ENCODE measurements at regions not wholly inside any gene's neighbourhood (a gene's known extent, or its start where the extent isn't known, plus 50 kb on each side); places are given as distances from the start of the nearest gene placed in this dataset.
A peak's percentile ranks its signal among the peaks of the same experiment; 100 is the strongest.

- peaks cover 6% of the 10 kb centered on the region for H3K9me3 ChIP-seq (ENCODE audit: control insufficient read depth, low read length)
- no peaks in the 10 kb centered on the region for H3K36me3 ChIP-seq (ENCODE audit: control insufficient read depth, insufficient read depth, low read length, severe bottlenecking)
- H3K4me1 ChIP-seq (ENCODE audit: control insufficient read depth, insufficient read depth, low read length), result no peaks in the 10 kb centered on the region
- no peaks in the 10 kb centered on the region for H3K27me3 ChIP-seq (replicated peaks; ENCODE audit: control insufficient read depth, insufficient read depth, low read length)
- no peak overlapping the region for H3K9ac ChIP-seq (ENCODE audit: low read length)
- H3K4me3 ChIP-seq (ENCODE audit: low read length), result no peak overlapping the region
- DNase-seq (ENCODE audit: low read depth), result no peak
Measured at GRCh38 chr11:106474274-106474673, 396.8 kb downstream of the AASDHPPT start.

- peaks cover 1% of the 10 kb centered on the region for H3K4me1 ChIP-seq (ENCODE audit: control insufficient read depth, insufficient read depth, low read length)
- H3K9me3 ChIP-seq (ENCODE audit: control insufficient read depth, low read length), result peaks cover 6% of the 10 kb centered on the region
- H3K27me3 ChIP-seq (replicated peaks; ENCODE audit: control insufficient read depth, insufficient read depth, low read length), result no peaks in the 10 kb centered on the region
- H3K9ac ChIP-seq (ENCODE audit: low read length), result no peak overlapping the region
- DNase-seq (ENCODE audit: low read depth), result no peak
- H3K36me3 ChIP-seq (ENCODE audit: control insufficient read depth, insufficient read depth, low read length, severe bottlenecking), result no peaks in the 10 kb centered on the region
- no peak overlapping the region for H3K4me3 ChIP-seq (ENCODE audit: low read length)
Measured at GRCh38 chr11:106475181-106475580, 397.7 kb downstream of the AASDHPPT start.

- no peaks in the 10 kb centered on the region for H3K27me3 ChIP-seq (replicated peaks; ENCODE audit: control insufficient read depth, insufficient read depth, low read length)
- H3K9ac ChIP-seq (ENCODE audit: low read length), result no peak overlapping the region
- peak; percentile 48 for DNase-seq (ENCODE audit: low read depth)
- H3K9me3 ChIP-seq (ENCODE audit: control insufficient read depth, low read length), result peaks cover 6% of the 10 kb centered on the region
- no peaks in the 10 kb centered on the region for H3K36me3 ChIP-seq (ENCODE audit: control insufficient read depth, insufficient read depth, low read length, severe bottlenecking)
- no peak overlapping the region for H3K4me3 ChIP-seq (ENCODE audit: low read length)
- peaks cover 16% of the 10 kb centered on the region for H3K4me1 ChIP-seq (ENCODE audit: control insufficient read depth, insufficient read depth, low read length)
Measured at GRCh38 chr11:106477776-106478175, 400.3 kb downstream of the AASDHPPT start.

DNA sequence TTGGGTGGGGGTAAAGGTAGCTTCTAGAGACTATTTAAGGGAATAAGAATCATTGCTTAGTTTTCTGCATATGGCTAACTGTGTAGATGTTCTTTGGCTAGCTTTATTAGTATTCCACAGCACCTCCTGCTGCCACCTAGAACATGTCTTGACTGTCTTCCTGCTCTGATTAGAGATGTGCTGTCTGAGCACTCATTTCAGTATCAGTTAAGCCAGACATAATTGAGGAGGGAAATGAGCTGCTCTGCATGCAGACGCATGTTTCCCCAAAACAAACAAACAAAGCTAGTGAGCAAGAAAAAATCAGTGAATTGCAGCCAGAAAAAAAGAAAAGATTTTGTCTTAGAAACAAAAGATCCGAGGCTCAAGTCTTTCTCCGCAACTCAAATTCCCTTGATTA lies 402.2 kb downstream of the AASDHPPT start:
- no peaks in the 10 kb centered on the region for H3K36me3 ChIP-seq (ENCODE audit: control insufficient read depth, insufficient read depth, low read length, severe bottlenecking)
- no peaks in the 10 kb centered on the region for H3K27me3 ChIP-seq (replicated peaks; ENCODE audit: control insufficient read depth, insufficient read depth, low read length)
- H3K4me1 ChIP-seq (ENCODE audit: control insufficient read depth, insufficient read depth, low read length), result peaks cover 19% of the 10 kb centered on the region
- H3K9me3 ChIP-seq (ENCODE audit: control insufficient read depth, low read length), result no peaks in the 10 kb centered on the region
- no peak overlapping the region for H3K9ac ChIP-seq (ENCODE audit: low read length)
- no peak overlapping the region for H3K4me3 ChIP-seq (ENCODE audit: low read length)
- DNase-seq (ENCODE audit: low read depth), result no peak

DNA sequence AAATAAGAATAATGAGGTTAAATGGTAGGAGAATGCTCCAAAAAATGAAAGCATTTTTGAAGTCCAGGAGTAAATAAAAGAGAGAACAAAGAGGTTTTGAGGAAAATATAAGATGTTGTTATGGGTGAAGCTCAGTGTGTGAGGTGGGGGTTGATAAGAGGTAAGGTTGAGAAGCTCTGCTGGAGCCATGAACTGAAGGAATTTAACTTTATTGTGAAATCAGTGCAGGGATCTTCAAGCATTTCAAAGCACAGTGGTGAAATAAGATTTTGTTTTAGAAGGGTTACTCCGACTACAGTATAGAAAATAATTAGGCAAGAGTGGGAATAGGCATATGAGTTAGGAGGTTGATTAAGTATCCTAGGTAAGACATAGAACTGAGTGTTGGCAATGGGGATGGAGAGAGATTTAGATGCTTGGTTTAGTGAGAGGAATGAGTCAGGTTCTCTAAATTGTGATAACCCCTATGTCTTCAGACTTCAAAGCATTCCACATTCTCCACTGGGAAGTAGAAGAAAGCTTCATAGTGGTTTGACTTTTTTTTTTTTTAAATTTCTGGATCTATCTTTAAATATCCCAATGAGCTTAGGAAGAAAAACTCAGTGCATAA lies 403.2 kb downstream of the AASDHPPT start:
- no peaks in the 10 kb centered on the region for H3K36me3 ChIP-seq (ENCODE audit: control insufficient read depth, insufficient read depth, low read length, severe bottlenecking)
- no peak overlapping the region for H3K4me3 ChIP-seq (ENCODE audit: low read length)
- DNase-seq (ENCODE audit: low read depth), result peak; percentile 61
- peaks cover 19% of the 10 kb centered on the region for H3K4me1 ChIP-seq (ENCODE audit: control insufficient read depth, insufficient read depth, low read length)
- H3K9ac ChIP-seq (ENCODE audit: low read length), result no peak overlapping the region
- H3K9me3 ChIP-seq (ENCODE audit: control insufficient read depth, low read length), result no peaks in the 10 kb centered on the region
- no peaks in the 10 kb centered on the region for H3K27me3 ChIP-seq (replicated peaks; ENCODE audit: control insufficient read depth, insufficient read depth, low read length)

GRCh38 chr11:106482917-106483785 lies 405.7 kb downstream of the AASDHPPT start:
- H3K27me3 ChIP-seq (replicated peaks; ENCODE audit: control insufficient read depth, insufficient read depth, low read length), result no peaks in the 10 kb centered on the region
- H3K36me3 ChIP-seq (ENCODE audit: control insufficient read depth, insufficient read depth, low read length, severe bottlenecking), result no peaks in the 10 kb centered on the region
- DNase-seq (ENCODE audit: low read depth), result peak; percentile 52
- H3K9me3 ChIP-seq (ENCODE audit: control insufficient read depth, low read length), result no peaks in the 10 kb centered on the region
- H3K4me3 ChIP-seq (ENCODE audit: low read length), result no peak overlapping the region
- H3K4me1 ChIP-seq (ENCODE audit: control insufficient read depth, insufficient read depth, low read length), result peaks cover 19% of the 10 kb centered on the region
- no peak overlapping the region for H3K9ac ChIP-seq (ENCODE audit: low read length)

- Histone ChIP-seq H3K9ac (ENCODE audit: low read length) (no peak overlapping the region), H3K36me3 (ENCODE audit: control insufficient read depth, insufficient read depth, low read length, severe bottlenecking) (no peaks in the 10 kb centered on the region), H3K4me3 (ENCODE audit: low read length) (no peak overlapping the region), H3K9me3 (ENCODE audit: control insufficient read depth, low read length) (peaks cover 8% of the 10 kb centered on the region), H3K4me1 (ENCODE audit: control insufficient read depth, insufficient read depth, low read length) (peaks cover 21% of the 10 kb centered on the region), H3K27me3 (replicated peaks; ENCODE audit: control insufficient read depth, insufficient read depth, low read length) (no peaks in the 10 kb centered on the region)
- DNase-seq (ENCODE audit: low read depth), result no peak
Measured at GRCh38 chr11:106491751-106492150, 414.3 kb downstream of the AASDHPPT start.

GRCh38 chr11:106493751-106494150 lies 416.3 kb downstream of the AASDHPPT start:
- peaks cover 21% of the 10 kb centered on the region for H3K4me1 ChIP-seq (ENCODE audit: control insufficient read depth, insufficient read depth, low read length)
- no peaks in the 10 kb centered on the region for H3K36me3 ChIP-seq (ENCODE audit: control insufficient read depth, insufficient read depth, low read length, severe bottlenecking)
- peak; percentile 66 for DNase-seq (ENCODE audit: low read depth)
- H3K9me3 ChIP-seq (ENCODE audit: control insufficient read depth, low read length), result peaks cover 8% of the 10 kb centered on the region
- H3K4me3 ChIP-seq (ENCODE audit: low read length), result no peak overlapping the region
- no peak overlapping the region for H3K9ac ChIP-seq (ENCODE audit: low read length)
- no peaks in the 10 kb centered on the region for H3K27me3 ChIP-seq (replicated peaks; ENCODE audit: control insufficient read depth, insufficient read depth, low read length)

GRCh38 chr11:106495046-106495445 lies 417.6 kb downstream of the AASDHPPT start:
- Histone ChIP-seq H3K9me3 (ENCODE audit: control insufficient read depth, low read length) (peaks cover 5% of the 10 kb centered on the region), H3K4me3 (ENCODE audit: low read length) (no peak overlapping the region), H3K9ac (ENCODE audit: low read length) (no peak overlapping the region), H3K27me3 (replicated peaks; ENCODE audit: control insufficient read depth, insufficient read depth, low read length) (no peaks in the 10 kb centered on the region), H3K4me1 (ENCODE audit: control insufficient read depth, insufficient read depth, low read length) (peaks cover 21% of the 10 kb centered on the region), H3K36me3 (ENCODE audit: control insufficient read depth, insufficient read depth, low read length, severe bottlenecking) (no peaks in the 10 kb centered on the region)
- DNase-seq (ENCODE audit: low read depth), result no peak

- DNase-seq (ENCODE audit: low read depth), result peak; percentile 25
- no peak overlapping the region for H3K4me3 ChIP-seq (ENCODE audit: low read length)
- H3K9me3 ChIP-seq (ENCODE audit: control insufficient read depth, low read length), result peaks cover 5% of the 10 kb centered on the region
- no peaks in the 10 kb centered on the region for H3K27me3 ChIP-seq (replicated peaks; ENCODE audit: control insufficient read depth, insufficient read depth, low read length)
- H3K9ac ChIP-seq (ENCODE audit: low read length), result no peak overlapping the region
- no peaks in the 10 kb centered on the region for H3K36me3 ChIP-seq (ENCODE audit: control insufficient read depth, insufficient read depth, low read length, severe bottlenecking)
- H3K4me1 ChIP-seq (ENCODE audit: control insufficient read depth, insufficient read depth, low read length), result peaks cover 21% of the 10 kb centered on the region
Measured at GRCh38 chr11:106496677-106497076, 419.2 kb downstream of the AASDHPPT start.

DNA sequence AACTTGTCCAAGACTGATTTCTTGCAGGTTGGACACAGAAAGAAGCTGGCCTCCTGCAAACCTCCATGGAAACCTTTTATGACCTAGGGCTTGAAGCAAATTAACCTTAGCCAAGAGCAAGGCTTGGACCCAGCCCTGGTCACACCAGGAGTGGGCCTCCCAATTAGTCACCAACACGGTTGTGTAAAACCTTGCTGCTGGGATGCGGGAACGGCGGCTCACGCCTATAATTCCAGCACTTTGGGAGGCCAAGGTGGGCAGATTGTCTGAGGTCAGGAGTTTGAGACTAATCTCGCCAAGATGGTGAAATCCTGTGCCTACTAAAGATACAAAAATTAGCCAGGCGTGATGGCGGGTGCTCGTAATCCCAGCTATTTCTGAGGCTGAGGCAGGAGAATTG lies 419.9 kb downstream of the AASDHPPT start:
- Histone ChIP-seq H3K4me3 (ENCODE audit: low read length) (no peak overlapping the region), H3K9ac (ENCODE audit: low read length) (no peak overlapping the region), H3K27me3 (replicated peaks; ENCODE audit: control insufficient read depth, insufficient read depth, low read length) (no peaks in the 10 kb centered on the region), H3K9me3 (ENCODE audit: control insufficient read depth, low read length) (peaks cover 5% of the 10 kb centered on the region), H3K4me1 (ENCODE audit: control insufficient read depth, insufficient read depth, low read length) (peaks cover 21% of the 10 kb centered on the region), H3K36me3 (ENCODE audit: control insufficient read depth, insufficient read depth, low read length, severe bottlenecking) (no peaks in the 10 kb centered on the region)
- no peak for DNase-seq (ENCODE audit: low read depth)

All from adipocyte (in vitro differentiated cells).